NCI-H774 (cell line): ENCODE measurements at regions not wholly inside any gene's neighbourhood (a gene's known extent, or its start where the extent isn't known, plus 50 kb on each side); places are given as distances from the start of the nearest gene placed in this dataset.
"Not testable (repeated sequence)": the region's sequence is repeated elsewhere in the genome, so short reads cannot be mapped to it uniquely, and the experiment has no call there.

ENCODE experiments used
- DNase-seq: peaks from one replicate; lab custom pipeline; 2025; lab: John Stamatoyannopoulos, UW

- no peak for DNase-seq
These were observed 1589.5 kb upstream of the PIK3C3 start for GRCh38 chr18:40365526-40365925.

GRCh38 chr18:40360558-40360957 is 1594.5 kb upstream of the PIK3C3 start:
- DNase-seq = no peak

- DNase-seq = no peak
These were observed 1597.5 kb upstream of the PIK3C3 start for GRCh38 chr18:40357536-40357935.

GRCh38 chr18:40356168-40356567 is 1598.9 kb upstream of the PIK3C3 start:
- no peak for DNase-seq

- no peak for DNase-seq
These were observed 1599.3 kb upstream of the PIK3C3 start for GRCh38 chr18:40355726-40356125.

- DNase-seq = no peak
These were observed 1606.8 kb upstream of the PIK3C3 start for GRCh38 chr18:40348196-40348595.

GRCh38 chr18:40347261-40347660 is 1607.8 kb upstream of the PIK3C3 start:
- DNase-seq = no peak

GRCh38 chr18:40346146-40346545 is 1608.9 kb upstream of the PIK3C3 start:
- DNase-seq = no peak

GRCh38 chr18:40341701-40342100 is 1613.3 kb upstream of the PIK3C3 start:
- no peak for DNase-seq

GRCh38 chr18:40338284-40338683 is 1616.8 kb upstream of the PIK3C3 start:
- DNase-seq = no peak

GRCh38 chr18:40326985-40327384 is 1628.0 kb upstream of the PIK3C3 start:
- no peak for DNase-seq

- no peak for DNase-seq
These were observed 1629.0 kb upstream of the PIK3C3 start for GRCh38 chr18:40325988-40326387.

GRCh38 chr18:40314199-40314598 is 1640.8 kb upstream of the PIK3C3 start:
- no peak for DNase-seq

- no peak for DNase-seq
These were observed 1641.9 kb upstream of the PIK3C3 start for GRCh38 chr18:40313030-40313642.

GRCh38 chr18:40307627-40308026 is 1647.4 kb upstream of the PIK3C3 start:
- DNase-seq = no peak

- no peak for DNase-seq
These were observed 1658.2 kb upstream of the PIK3C3 start for GRCh38 chr18:40296717-40297413.

GRCh38 chr18:40292985-40293710 is 1661.9 kb upstream of the PIK3C3 start:
- DNase-seq = no peak

GRCh38 chr18:40283560-40283959 is 1671.5 kb upstream of the PIK3C3 start:
- DNase-seq = no peak

GRCh38 chr18:40281356-40281755 is 1673.7 kb upstream of the PIK3C3 start:
- DNase-seq = not testable (repeated sequence)

- no peak for DNase-seq
These were observed 1680.3 kb upstream of the PIK3C3 start for GRCh38 chr18:40274618-40275196.

GRCh38 chr18:40272630-40273231 is 1682.3 kb upstream of the PIK3C3 start:
- no peak for DNase-seq

- DNase-seq = no peak
These were observed 1695.8 kb upstream of the PIK3C3 start for GRCh38 chr18:40259115-40259835.
